Fibroblast of lung (primary cell): ENCODE measurements at regions not wholly inside any gene's neighbourhood (a gene's known extent, or its start where the extent isn't known, plus 50 kb on each side); places are given as distances from the start of the nearest gene placed in this dataset.

Source experiments
- EZH2 ChIP-seq: IDR thresholded peaks from 2 replicates; pipeline ENCODE4 v1.5.1; 2012; ENCODE audit warnings: low read length, control low read depth, mild to moderate bottlenecking; ENCODE audit errors: missing control alignments
- TF ChIP-seq, protein P1 (sequence below), 2 donors: IDR thresholded peaks in 1 of 2; conservative IDR thresholded peaks in 1 of 2; 1 replicate in 1 of 2; 2 replicates in 1 of 2; pipeline ENCODE4 v1.5.1; 2011 to 2012; ENCODE audit warnings: low read length in 2 of 2, control low read depth in 1 of 2, inconsistent platforms in 1 of 2, low read depth in 1 of 2, mild to moderate bottlenecking in 1 of 2

GRCh38 chr19:30163663-30164062 lies 208.5 kb upstream of the ZNF536 start:
- TF ChIP-seq, protein P1, sequence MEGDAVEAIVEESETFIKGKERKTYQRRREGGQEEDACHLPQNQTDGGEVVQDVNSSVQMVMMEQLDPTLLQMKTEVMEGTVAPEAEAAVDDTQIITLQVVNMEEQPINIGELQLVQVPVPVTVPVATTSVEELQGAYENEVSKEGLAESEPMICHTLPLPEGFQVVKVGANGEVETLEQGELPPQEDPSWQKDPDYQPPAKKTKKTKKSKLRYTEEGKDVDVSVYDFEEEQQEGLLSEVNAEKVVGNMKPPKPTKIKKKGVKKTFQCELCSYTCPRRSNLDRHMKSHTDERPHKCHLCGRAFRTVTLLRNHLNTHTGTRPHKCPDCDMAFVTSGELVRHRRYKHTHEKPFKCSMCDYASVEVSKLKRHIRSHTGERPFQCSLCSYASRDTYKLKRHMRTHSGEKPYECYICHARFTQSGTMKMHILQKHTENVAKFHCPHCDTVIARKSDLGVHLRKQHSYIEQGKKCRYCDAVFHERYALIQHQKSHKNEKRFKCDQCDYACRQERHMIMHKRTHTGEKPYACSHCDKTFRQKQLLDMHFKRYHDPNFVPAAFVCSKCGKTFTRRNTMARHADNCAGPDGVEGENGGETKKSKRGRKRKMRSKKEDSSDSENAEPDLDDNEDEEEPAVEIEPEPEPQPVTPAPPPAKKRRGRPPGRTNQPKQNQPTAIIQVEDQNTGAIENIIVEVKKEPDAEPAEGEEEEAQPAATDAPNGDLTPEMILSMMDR (conservative IDR thresholded peaks at IDR 0.05 in 1 of 2, IDR thresholded peaks at IDR 0.05 in 1 of 2; ENCODE audit: low read depth in 1 of 2, low read length in 2 of 2) = no peak
- no peak for TF ChIP-seq EZH2
